K562 (cell line): ENCODE measurements at regions not wholly inside any gene's neighbourhood (a gene's known extent, or its start where the extent isn't known, plus 50 kb on each side); places are given as distances from the start of the nearest gene placed in this dataset.

Source experiments
- ATAC-seq: fragments of 200-7000 bp; cut with Tn5 transposase; 3 replicates; pipeline ENCODE4 v1.9.1; 2020; ENCODE audit warnings: moderate library complexity
- BruUV-seq: library from RNA; stranded (reverse); fragments of 400-500 nt; replicated peaks from 2 replicates; lab custom pipeline; 2021; lab: Mats Ljungman, UMichigan
- CTCF ChIA-PET: fragments of 300-600 bp; formaldehyde crosslinking; extraction: SDS; loops from one replicate; lab custom pipeline; 2021; ENCODE audit warnings: low intra/inter-chr PET ratio; lab: Yijun Ruan, JAX
- POLR2A ChIA-PET: fragments of 300-600, 350-650 bp; sonication (Branson Sonifier 250); formaldehyde crosslinking; extraction: SDS; loops from one replicate; lab custom pipeline; 2021; ENCODE audit warnings: antibody characterized with exemption, inconsistent platforms; lab: Yijun Ruan, JAX
- DNase-seq, 4 experiments: peaks; one replicate each; pipeline versions ENCODE4 v3.0.0 to v3.0.0-alpha.2; 2011 to 2018; ENCODE audit warnings: low spot score in 3 of 4, mixed read lengths in 3 of 4; ENCODE audit errors: extremely low read depth in 1 of 4
- FAIRE-seq: peaks from 2 replicates; lab custom pipeline; 2011; peaks lifted over from hg19 to GRCh38; lab: Jason Lieb, UNC
- H2AFZ ChIP-seq: 2 replicates; pipeline ENCODE4 v1.6.0; 2011; ENCODE audit warnings: low read depth, low read length, control low read depth, inconsistent platforms
- H3K27ac ChIP-seq: fragments of 200-600 bp; 3 replicates; pipeline ENCODE4 v1.8.0; 2011; ENCODE audit warnings: low read depth, mild to moderate bottlenecking, control low read depth, inconsistent platforms, low read length, moderate library complexity, mixed read lengths; ENCODE audit errors: extremely low read depth
- H3K27me3 ChIP-seq, 2 experiments: fragments of 300-600 bp in 1 of 2; 2 replicates in 1 of 2; 3 replicates in 1 of 2; pipeline versions ENCODE4 v1.6.0 to v1.8.0; 2011; ENCODE audit warnings: inconsistent platforms in 2 of 2, low read length in 2 of 2, mild to moderate bottlenecking in 1 of 2, mixed read lengths in 1 of 2, moderate library complexity in 1 of 2; ENCODE audit not compliant: control insufficient read depth in 2 of 2, insufficient read depth in 2 of 2
- H3K36me3 ChIP-seq: fragments of 300-600 bp; 3 replicates; pipeline ENCODE4 v1.8.0; 2011; ENCODE audit warnings: mild to moderate bottlenecking, low read length, inconsistent platforms; ENCODE audit not compliant: control insufficient read depth, insufficient read depth
- H3K4me1 ChIP-seq, 2 experiments: fragments of 200-600 bp in 1 of 2; replicated peaks in 1 of 2; 2 replicates in 1 of 2; 3 replicates in 1 of 2; pipeline versions ENCODE4 v1.5.1 to v1.8.0; 2011; ENCODE audit warnings: inconsistent platforms in 2 of 2, low read length in 2 of 2, mild to moderate bottlenecking in 1 of 2, mixed read lengths in 1 of 2, moderate library complexity in 1 of 2; ENCODE audit not compliant: control insufficient read depth in 2 of 2, insufficient read depth in 2 of 2
- H3K4me2 ChIP-seq: 2 replicates; pipeline ENCODE4 v1.6.1; 2011; ENCODE audit warnings: low read length, control low read depth, inconsistent platforms, mixed read lengths; ENCODE audit not compliant: insufficient read depth
- H3K4me3 ChIP-seq: fragments of 200-600 bp; sonication (generic), shearing (Covaris generic); 2 replicates; pipeline ENCODE4 v1.5.1; 2016; ENCODE audit warnings: control low read depth, inconsistent platforms
- H3K79me2 ChIP-seq: fragments of 200-600 bp; 3 replicates; pipeline ENCODE4 v1.8.0; 2011; ENCODE audit warnings: low read length, inconsistent platforms; ENCODE audit not compliant: control insufficient read depth, insufficient read depth
- H3K9ac ChIP-seq, 2 experiments: 2 replicates each; pipeline versions ENCODE4 v1.6.0 to v1.6.1; 2011; ENCODE audit warnings: low read depth in 2 of 2, low read length in 2 of 2, control low read depth in 1 of 2, inconsistent platforms in 1 of 2, mild to moderate bottlenecking in 1 of 2, mixed read lengths in 1 of 2; ENCODE audit not compliant: insufficient read depth in 1 of 2
- H3K9me1 ChIP-seq: one replicate; pipeline ENCODE4 v1.6.0; 2011; ENCODE audit warnings: inconsistent platforms, mild to moderate bottlenecking, low read length, moderate library complexity; ENCODE audit not compliant: control insufficient read depth, insufficient read depth
- H3K9me3 ChIP-seq: replicated peaks from 2 replicates; pipeline ENCODE4 v1.5.1; 2011; ENCODE audit warnings: low read depth, low read length, inconsistent platforms; ENCODE audit not compliant: control insufficient read depth, insufficient read depth
- H4K20me1 ChIP-seq: replicated peaks from 2 replicates; pipeline ENCODE4 v1.6.1; 2011; ENCODE audit warnings: low read length, inconsistent platforms, mixed read lengths; ENCODE audit not compliant: control insufficient read depth, insufficient read depth
- GABPB2 ChIP-seq: fragments of 250-450 bp; sonication (Bioruptor Pico); conservative IDR thresholded peaks from 2 replicates; pipeline ENCODE4 v1.5.1; 2021; ENCODE audit warnings: mild to moderate bottlenecking
- HNRNPLL ChIP-seq: fragments of 200-400 bp; formaldehyde crosslinking; IDR thresholded peaks from 2 replicates; pipeline ENCODE4 v1.6.1; 2017; ENCODE audit warnings: low read length, low read depth, mild to moderate bottlenecking; ENCODE audit not compliant: poor library complexity, severe bottlenecking
- TSC22D4 ChIP-seq: fragments of 450-650 bp; IDR thresholded peaks from 2 replicates; pipeline ENCODE4 v1.6.1; 2016; ENCODE audit warnings: missing genetic modification characterization, missing biosample characterization, control low read depth
- WGBS: fragments of 100-300 bp; shearing (Covaris generic); methylation state at CpG from one replicate; pipeline ENCODE4 v1.1.6; 2016; ENCODE audit warnings: low coverage, mixed read lengths; ENCODE audit not compliant: insufficient coverage; ENCODE audit errors: missing lambda C conversion rate; 5-methylcytosine and 5-hydroxymethylcytosine counted together
- in situ Hi-C: fragments of 300-500 bp; cut with MboI; formaldehyde crosslinking; loops from 4 replicates; pipeline ENCODE4 v1.15.0; 2018; ENCODE audit warnings: inconsistent platforms, mixed read lengths
- intact Hi-C: fragments of 100-400 bp; cut with micrococcal nuclease; formaldehyde crosslinking; loops from 2 replicates; pipeline ENCODE4 v1.14.2; 2022
- TF ChIP-seq, protein P1 (sequence below): sonication (generic); formaldehyde crosslinking; IDR thresholded peaks from 2 replicates; pipeline ENCODE4 v1.9.0; 2022; ENCODE audit warnings: mild to moderate bottlenecking, missing genetic modification reagents
- TF ChIP-seq, protein P2 (sequence below): fragments of 200-400 bp; formaldehyde crosslinking; IDR thresholded peaks from 2 replicates; pipeline ENCODE4 v1.6.1; 2017; ENCODE audit warnings: mild to moderate bottlenecking, low read depth, low read length, moderate library complexity

DNA sequence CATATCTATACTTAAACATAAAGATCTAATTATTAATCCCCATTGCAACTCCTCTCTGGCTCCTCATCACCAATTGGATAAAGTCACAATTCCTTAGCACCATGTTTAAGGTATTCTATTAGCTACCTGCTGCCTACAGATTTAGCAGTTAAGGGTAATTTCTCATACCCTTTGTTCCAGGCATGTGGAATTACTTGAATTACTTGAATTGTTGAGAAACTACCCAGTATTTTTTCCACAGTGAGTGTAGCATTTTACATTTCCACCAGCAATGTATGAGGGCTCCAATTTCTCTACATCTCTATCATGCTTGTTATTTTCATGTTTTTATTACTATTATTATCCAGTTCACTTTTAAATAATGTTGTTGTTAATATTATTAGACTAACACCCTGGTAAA is 86.4 kb downstream of the P2RY1 start (continued):
- TF ChIP-seq HNRNPLL: no peak

DNA sequence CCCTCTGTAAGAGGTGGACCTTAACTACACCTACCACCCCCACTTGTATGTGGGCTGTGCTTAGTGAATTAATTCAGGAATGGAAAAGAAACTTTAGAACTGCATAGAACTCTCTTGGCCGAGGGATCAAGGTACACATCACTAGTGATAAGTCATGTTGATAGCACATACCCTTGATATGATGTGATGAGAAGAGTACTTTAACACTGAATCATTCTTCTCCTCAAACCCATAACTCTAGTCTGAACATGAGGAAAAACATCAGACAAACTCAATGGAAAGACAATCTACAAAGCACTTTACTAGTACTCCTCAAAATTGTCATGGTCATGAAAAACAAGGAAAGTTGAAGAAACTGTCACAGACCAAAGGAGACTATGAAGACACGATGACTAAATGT is 87.6 kb downstream of the P2RY1 start:
- no peaks in the 10 kb centered on the region for H3K9me1 ChIP-seq
- H3K4me1 ChIP-seq: no peaks in the 10 kb centered on the region
- FAIRE-seq: no peak
- no peaks in the 10 kb centered on the region for H3K9me3 ChIP-seq
- H3K9ac ChIP-seq: no peak overlapping the region
- H3K27ac ChIP-seq: no peak overlapping the region
- no peaks in the 10 kb centered on the region for H3K36me3 ChIP-seq
- no peaks in the 10 kb centered on the region for H3K27me3 ChIP-seq
- no peak for ATAC-seq
- H3K79me2 ChIP-seq: no peaks in the 10 kb centered on the region
- no peak overlapping the region for H3K4me2 ChIP-seq
- no peaks in the 10 kb centered on the region for H4K20me1 ChIP-seq
- H3K4me3 ChIP-seq: no peak overlapping the region
- DNase-seq: no peak
- WGBS: 31% methylated on average over 2 of the region's 2 CpGs
- intact Hi-C loops: no loop called here
- POLR2A ChIA-PET: no interaction called here
- BruUV-seq: no TSS peak
- CTCF ChIA-PET: no interaction called here
- no peak for TF ChIP-seq TSC22D4 (tag)
- TF ChIP-seq, all 486 proteins: peak for 0
- in situ Hi-C loops: no loop called here
- peak overlapping the region; percentile 48; the same call in 1 of the 2 replicates for H2AFZ ChIP-seq

DNA sequence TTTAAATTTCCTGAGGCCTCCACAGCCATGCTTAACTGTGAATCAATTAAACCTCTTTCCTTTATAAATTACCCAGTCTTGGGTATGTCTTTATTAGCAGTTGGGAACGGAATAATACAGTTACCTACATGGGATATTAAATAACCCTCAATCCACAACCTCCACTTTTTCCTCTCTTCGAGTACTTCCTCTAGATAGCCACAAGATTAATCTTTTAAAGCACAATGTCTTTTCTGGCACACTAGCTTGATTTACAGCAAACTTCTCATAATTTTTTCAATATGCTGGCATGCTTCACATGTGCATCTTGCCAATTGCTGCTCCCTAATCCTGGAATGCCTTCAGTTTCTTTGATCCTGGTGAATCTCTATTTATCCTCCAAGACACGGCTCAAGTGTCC is 92.2 kb downstream of the P2RY1 start:
- H2AFZ ChIP-seq: peak overlapping the region; percentile 63
- H3K27ac ChIP-seq: no peak overlapping the region
- no peaks in the 10 kb centered on the region for H3K36me3 ChIP-seq
- intact Hi-C loops (no loop called here), in situ Hi-C loops (no loop called here)
- no peak for ATAC-seq
- no peaks in the 10 kb centered on the region for H3K4me1 ChIP-seq
- DNase-seq: no peak
- no peaks in the 10 kb centered on the region for H3K9me1 ChIP-seq
- no peaks in the 10 kb centered on the region for H3K79me2 ChIP-seq
- POLR2A ChIA-PET: no interaction called here
- no peak overlapping the region for H3K9ac ChIP-seq
- 30% methylated on average over 3 of the region's 3 CpGs for WGBS
- H4K20me1 ChIP-seq: no peaks in the 10 kb centered on the region
- no peaks in the 10 kb centered on the region for H3K27me3 ChIP-seq
- no peak for FAIRE-seq
- no peak overlapping the region for H3K4me2 ChIP-seq
- H3K9me3 ChIP-seq: no peaks in the 10 kb centered on the region
- CTCF ChIA-PET: no interaction called here
- TF ChIP-seq GABPB2 (CRISPR knock-in tag): no peak
- TF ChIP-seq, protein P1, sequence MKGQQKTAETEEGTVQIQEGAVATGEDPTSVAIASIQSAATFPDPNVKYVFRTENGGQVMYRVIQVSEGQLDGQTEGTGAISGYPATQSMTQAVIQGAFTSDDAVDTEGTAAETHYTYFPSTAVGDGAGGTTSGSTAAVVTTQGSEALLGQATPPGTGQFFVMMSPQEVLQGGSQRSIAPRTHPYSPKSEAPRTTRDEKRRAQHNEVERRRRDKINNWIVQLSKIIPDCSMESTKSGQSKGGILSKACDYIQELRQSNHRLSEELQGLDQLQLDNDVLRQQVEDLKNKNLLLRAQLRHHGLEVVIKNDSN (CRISPR knock-in tag): no peak
- TF ChIP-seq, protein P2, sequence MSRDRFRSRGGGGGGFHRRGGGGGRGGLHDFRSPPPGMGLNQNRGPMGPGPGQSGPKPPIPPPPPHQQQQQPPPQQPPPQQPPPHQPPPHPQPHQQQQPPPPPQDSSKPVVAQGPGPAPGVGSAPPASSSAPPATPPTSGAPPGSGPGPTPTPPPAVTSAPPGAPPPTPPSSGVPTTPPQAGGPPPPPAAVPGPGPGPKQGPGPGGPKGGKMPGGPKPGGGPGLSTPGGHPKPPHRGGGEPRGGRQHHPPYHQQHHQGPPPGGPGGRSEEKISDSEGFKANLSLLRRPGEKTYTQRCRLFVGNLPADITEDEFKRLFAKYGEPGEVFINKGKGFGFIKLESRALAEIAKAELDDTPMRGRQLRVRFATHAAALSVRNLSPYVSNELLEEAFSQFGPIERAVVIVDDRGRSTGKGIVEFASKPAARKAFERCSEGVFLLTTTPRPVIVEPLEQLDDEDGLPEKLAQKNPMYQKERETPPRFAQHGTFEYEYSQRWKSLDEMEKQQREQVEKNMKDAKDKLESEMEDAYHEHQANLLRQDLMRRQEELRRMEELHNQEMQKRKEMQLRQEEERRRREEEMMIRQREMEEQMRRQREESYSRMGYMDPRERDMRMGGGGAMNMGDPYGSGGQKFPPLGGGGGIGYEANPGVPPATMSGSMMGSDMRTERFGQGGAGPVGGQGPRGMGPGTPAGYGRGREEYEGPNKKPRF: no peak
- no peak overlapping the region for H3K4me3 ChIP-seq
- no TSS peak for BruUV-seq
